IMR-90 (cell line): ENCODE measurements at regions not wholly inside any gene's neighbourhood (a gene's known extent, or its start where the extent isn't known, plus 50 kb on each side); places are given as distances from the start of the nearest gene placed in this dataset.

Experiments used
- CTCF ChIP-seq: conservative IDR thresholded peaks from 2 replicates; pipeline ENCODE4 v1.5.1; 2012; ENCODE audit warnings: mild to moderate bottlenecking, low read depth, low read length, improper control_type of control experiment
- FOS ChIP-seq: fragments of 150-350 bp; IDR thresholded peaks from 2 replicates; pipeline ENCODE4 v1.6.1; 2016; ENCODE audit warnings: low read depth, low read length
- POLR2A ChIP-seq: IDR thresholded peaks from 2 replicates; pipeline ENCODE4 v1.6.1; 2012; ENCODE audit warnings: mild to moderate bottlenecking, low read depth, low read length

GRCh38 chr12:42919691-42920090 is 330.1 kb upstream of the PRICKLE1 start:
- no peak for TF ChIP-seq CTCF
- no peak for TF ChIP-seq POLR2A
- TF ChIP-seq FOS = no peak
